Stimulated activated CD4-positive, alpha-beta T cell treated with anti-CD3 and anti-CD28 coated beads, Interleukin-12 subunit alpha, Interleukin-12 subunit beta, amount 100 ng/mL, for 4 hours (primary cell): ENCODE measurements at regions not wholly inside any gene's neighbourhood (a gene's known extent, or its start where the extent isn't known, plus 50 kb on each side); places are given as distances from the start of the nearest gene placed in this dataset.

ENCODE experiments used
- DNase-seq: peaks from one replicate; pipeline ENCODE4 v3.0.0-alpha.2; 2020

DNA sequence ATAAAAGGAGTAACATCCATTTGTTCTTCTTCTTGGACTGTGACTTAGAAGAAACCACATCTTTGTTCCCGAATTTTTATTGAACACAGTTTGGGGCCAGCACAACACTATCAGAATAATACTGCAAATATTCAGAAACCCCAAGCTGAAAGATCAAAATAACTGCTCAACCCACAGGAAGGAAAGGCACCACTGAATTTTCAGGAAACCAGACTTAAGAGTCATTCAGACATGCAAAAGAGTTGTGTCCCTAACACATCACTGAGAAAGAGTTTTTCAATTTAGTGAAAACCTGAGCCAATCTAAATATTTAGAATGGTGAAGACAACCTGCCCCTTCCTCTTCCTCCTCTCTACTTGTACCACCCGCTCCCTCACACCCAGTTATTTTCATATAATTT is 295.0 kb upstream of the RORA start:
- DNase-seq, result no peak

DNA sequence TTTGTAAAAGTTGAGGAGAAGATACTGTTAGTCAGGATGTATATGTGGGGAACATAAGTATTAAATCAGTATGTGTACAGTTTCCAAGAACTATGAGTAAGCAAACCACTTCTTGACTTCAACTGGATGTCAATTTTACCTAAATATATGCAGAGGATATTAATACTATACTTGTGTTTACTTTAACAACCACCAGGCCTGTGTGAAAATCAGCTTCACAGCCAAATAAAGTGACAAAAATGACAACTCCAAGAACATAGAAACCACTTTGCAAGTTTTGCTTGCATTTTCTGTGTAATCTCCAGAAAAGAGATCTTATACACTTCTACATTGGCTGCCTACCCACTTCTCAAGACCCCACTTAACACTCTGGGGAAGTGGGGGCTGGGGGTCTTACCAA is 293.3 kb upstream of the RORA start:
- DNase-seq, result no peak

DNA sequence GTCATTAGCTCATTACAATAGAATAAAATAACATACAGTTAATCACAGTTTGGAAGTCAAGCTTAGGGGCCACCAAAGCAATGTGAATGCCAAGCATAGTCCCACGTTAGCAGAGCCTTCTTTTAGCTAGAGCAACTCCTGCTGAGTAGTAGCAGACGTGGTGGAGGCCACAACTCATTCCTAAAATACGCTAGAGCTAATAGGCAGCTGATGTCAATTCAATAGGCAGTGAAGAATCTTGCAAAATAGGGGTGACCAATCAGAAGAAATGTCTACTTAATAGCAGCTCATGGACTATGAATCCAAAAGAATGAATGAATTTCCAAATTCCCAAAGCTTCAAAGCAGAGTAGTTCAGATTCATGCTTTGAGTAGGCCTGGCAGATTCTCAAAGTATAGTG is 292.9 kb upstream of the RORA start:
- DNase-seq, result no peak

DNA sequence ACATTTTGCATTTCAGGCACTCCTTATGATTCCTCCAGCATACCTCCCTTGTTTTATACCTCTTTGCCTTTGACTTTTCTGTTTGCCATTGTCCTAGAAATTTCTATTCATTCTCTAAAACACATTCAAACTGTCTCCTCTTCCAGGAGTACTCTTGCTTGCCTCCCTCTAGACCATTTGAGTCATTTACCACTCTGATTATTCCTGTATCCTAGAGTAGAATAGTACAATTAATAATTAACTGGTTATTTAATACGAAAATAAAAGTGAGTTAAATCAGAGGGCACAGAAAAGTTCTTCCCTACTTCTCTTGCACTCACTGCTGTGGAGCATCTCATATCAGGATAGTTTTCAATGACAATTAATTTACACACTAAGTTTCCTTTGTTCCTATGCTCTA is 290.2 kb upstream of the RORA start:
- no peak for DNase-seq

DNA sequence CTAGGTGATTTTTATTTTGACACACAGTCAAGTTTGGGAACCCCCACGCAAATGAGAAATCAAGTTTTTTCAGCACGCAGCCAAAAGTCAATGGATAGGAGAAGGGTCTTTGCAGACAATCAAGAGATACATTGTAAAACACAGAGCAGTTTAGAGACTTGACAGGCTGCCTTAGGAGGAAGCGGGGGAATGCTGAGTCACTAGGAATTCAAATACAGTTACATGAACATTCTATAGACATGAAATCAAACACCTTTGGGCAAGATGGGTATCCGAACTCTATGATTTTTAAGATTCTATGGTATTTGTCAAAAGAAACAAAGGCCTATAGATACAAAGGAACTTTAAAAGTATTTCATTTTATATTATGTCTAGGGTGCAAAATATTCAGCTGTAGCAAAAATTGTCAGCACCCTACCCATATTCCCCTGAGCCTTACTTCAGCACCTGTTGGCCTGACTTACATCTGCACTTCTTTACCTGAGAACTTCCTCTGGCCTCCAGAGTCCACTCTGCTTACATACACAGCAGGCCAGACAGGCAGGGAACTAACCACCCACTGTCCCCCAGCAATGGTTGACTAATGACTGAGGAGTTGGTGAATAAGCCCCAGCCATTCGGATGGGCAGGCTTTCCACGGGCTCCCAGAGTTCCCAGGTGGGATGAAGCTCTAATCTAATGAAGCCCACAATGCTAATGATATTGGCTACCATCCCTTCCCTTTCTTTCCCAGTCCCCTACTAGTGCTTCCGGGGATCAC is 289.3 kb upstream of the RORA start:
- DNase-seq, result no peak

DNA sequence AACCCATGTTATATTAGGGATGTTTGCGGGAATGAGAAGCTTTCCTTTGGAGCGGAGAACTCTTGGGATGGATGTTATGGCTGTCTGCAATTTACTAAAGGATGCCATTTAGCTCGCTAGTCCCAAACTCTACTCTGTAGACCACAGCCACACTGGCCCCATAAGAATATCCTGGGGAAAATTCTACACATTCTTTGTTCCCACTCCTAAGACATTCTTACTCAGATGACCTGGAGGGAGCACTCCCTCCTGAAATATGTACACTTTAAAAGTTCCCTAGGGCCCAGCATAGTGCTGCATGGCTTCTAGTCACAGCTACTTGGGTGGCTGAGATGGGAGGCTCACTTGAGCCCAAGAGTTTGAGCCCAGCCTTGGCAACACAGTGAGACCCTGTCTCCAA is 288.7 kb upstream of the RORA start:
- DNase-seq, result no peak

DNA sequence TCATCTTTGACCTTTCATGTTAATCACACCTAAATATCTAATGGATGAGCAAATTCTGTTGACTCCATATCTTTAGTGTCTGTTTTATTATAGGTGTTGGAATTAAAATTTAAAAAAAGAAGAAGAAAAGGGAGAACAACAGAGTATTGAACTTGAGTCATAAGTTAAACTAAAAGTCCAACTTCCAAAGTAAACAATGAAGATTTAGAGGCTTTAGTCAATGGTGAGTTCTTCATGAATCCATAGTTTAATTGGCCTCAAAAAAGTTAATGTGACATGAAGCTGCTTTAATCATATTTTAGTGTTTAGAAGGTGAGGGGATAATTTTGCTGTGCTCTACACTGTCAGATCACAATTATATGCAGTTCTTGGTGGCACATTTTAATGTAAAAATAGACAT is 288.2 kb upstream of the RORA start:
- DNase-seq, result no peak

DNA sequence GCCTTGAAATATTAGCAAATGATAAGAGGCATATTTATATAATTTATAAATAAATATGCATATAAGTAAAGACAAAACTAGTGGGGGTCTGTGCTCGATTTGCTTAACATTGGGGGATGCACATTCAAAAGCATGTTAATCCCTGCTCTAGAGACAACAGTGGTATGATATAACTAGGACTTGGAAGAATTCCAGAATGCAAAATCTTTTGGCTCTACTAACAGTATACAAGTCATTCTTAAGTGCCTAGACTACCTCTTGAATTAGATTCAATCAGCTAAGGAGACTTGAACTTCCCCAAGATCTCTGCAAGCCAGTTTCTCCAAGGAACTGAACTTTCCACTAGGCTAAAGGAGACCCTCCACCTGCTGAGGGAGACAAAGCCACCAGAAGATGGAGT is 282.7 kb upstream of the RORA start:
- DNase-seq, result no peak

DNA sequence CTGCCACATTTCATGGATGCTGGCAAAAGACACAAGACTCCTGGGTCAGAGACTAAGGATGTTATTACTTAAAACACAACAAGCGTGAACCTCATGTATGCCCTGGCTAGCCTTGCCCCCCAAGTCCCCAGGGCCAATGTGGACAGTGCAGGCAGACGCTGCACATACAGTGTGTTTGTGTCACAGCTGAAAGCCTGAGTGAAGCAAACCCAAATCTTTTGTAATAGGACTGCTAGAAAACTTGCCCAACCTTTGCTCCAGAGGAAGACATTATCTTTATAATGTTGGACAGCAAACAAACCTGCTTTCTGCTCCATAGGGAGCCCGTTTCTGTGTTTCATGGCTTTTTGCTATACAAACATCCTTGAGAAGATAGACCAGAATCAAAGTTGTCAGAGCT is 282.0 kb upstream of the RORA start:
- DNase-seq, result no peak

DNA sequence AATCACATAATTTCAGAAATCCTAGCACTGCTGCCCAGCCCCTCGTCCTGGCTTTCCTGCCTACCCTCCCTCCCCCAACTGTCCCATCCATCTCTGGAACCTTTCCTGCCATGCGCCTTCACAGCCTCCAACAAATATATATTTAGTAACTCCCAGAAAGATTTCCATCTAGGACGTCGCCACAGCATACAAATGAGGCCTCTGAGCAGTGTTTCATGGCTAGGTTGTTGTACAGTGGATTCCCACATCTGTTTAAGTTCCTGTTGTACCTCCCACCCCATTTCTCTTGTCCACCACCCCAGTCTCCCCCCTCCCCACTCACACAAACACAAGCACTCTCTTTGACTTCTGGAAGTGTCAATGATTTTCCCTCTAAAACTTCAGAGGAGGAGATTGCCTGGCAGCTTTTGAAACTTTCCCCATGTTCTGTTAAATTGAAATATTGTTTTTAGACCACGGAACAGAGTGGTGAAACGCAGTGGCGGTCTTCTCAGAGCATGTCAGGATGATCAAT is 280.3 kb upstream of the RORA start:
- DNase-seq, result no peak

DNA sequence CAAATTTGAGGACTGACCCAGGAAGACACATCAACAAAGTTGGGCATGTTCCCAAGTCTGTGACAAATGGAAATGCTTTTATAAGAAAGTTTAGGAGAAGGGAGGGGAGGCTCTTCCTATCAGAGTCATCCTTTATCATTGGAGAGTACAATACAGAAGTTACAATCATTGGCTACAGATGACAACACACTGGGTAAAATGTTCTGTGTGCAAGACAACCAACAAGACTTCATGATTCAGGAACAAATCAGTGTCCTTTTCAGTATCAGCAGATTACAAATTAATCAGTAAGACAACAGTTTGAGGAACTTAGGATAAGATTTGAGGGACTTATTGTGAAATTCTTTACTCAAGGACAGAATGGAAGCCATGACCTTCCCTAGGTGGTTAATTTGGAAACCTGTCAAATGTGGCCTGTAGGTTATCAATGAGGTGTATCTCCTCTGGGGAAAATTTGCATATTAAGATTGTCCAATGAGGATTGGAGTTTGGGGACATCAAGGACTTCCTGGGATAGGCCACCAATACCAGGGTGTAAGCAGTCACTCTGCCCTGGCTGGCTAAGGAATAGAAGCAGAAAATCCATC is 274.4 kb upstream of the RORA start:
- no peak for DNase-seq

DNA sequence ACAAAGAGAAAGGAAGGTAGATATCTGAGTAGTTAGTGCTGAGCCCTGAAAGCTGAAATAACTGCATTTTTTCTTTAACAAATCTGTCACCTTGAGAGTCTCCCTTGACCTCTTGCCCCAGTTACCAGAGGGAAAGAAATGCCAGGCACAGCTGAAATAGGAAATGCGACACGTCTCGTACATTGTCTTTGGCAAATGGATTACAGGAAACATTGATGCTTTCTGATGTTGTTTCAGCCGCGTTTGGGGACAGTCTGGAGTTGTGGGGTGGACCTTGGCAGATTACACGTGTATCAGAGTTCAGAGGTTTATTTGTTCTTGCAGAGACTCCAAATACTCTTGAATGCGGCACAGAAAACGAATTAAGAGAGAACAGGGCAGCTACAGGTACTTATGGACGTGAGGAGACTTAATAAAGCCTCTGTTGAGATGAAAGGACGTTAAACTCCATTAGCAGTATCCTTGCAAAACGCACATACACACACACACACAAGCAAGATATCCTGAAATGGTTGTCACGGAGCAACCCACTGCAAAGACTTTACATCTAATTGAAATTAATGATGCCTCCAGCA is 272.8 kb upstream of the RORA start:
- no peak for DNase-seq

DNA sequence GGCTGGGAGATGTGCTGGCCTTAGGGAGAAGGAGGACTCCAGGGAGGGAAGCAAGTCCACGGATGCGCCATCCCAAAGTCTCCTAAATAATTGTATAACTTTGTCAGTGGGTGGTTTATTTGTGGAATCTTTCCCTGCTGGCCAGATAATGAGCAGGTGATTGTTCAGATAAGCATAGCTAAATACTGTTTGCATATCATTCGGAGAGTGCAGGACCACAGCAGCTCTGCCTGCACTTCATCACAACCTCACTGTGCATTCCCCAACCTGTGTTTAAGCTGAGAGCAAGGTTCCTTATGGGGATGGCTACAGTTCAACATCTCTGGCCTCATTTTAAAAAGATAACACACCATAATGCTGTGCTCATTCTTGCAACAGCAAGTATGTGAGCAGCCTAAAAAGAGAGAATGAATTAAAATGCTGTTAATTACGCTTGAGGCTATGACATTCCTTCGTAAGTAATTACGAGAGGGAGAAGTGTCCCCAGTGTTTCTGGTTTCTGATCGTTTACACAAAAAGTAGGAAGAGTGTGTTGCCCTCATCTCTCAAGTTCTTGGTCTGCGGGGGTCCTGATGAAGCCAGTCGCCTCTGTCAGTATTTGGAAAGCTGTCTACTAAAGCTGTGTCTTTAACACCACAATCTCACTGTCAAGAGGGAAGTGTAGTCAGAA is 272.0 kb upstream of the RORA start:
- no peak for DNase-seq

DNA sequence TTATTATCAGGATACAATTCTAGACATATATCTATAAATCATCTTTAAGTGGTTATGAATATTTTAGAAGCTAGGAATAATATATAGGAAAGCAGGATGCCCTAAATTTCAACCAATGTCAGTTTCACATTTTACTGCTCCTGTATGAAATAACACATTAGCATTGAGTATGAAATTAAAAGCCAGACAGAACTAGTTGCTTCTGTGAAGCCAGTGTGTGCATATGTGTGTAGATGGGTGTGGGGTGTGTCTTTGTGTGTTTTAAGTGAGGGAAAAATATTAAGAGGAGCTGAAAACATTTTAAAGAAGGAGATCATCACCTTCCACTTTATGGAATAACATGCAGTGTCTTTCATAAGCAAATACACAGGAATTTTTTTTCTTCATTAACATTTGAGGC is 271.4 kb upstream of the RORA start:
- DNase-seq, result no peak

DNA sequence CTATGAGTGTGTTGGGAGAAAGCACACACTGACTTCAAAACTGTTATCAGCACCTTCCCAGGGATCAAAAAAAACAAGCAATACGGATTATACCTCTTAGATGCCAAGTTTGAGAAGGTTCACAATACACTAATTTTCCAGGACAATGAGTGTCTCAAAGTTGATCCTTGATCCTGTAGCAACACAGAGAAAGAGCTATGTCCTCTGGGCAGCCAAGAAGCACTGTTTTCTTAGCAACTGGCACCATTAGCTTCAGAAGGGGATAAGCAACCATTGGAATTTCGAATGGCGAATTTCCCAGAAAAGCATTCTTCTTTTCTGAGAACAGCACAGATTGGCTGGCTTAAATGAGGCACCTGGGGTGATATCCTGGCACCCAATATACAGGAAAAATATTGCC is 270.3 kb upstream of the RORA start:
- DNase-seq, result no peak

DNA sequence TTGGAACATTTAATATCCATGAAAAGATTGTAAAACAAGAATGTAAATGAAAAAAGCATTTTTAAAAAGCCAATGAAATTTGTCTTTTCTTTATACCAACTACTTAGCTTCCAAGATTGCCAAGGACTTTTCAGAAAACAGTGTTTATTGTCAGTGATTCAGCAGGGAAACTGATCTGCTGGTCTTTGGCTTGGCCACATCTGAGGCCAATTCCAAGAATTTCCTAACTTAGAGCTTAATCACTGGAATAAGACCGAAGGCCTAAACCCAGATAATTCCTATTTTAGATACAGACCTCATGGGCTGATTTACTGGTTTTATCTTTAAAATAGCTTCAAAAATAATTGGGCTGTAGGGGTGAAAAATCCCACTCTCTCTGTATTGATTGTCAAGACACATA is 260.5 kb upstream of the RORA start:
- no peak for DNase-seq

DNA sequence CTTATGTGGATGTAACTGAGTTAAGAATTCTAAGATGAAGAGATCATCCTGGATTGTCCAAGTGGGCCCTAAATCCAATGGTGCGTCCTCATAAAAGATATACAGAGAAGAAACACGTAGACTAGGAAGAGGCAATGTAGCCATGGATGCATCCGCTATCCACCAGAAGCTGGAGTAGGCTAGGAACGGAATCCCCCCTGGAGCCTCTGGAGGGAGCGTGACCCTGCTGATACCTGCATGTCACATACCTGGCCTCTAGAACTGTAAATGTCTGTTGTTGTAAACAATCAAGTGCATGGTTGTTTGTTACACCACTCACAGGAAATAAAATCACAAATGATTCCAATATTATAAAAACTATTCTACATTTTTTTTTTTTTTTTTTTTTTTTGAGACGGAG is 254.5 kb upstream of the RORA start:
- no peak for DNase-seq

DNA sequence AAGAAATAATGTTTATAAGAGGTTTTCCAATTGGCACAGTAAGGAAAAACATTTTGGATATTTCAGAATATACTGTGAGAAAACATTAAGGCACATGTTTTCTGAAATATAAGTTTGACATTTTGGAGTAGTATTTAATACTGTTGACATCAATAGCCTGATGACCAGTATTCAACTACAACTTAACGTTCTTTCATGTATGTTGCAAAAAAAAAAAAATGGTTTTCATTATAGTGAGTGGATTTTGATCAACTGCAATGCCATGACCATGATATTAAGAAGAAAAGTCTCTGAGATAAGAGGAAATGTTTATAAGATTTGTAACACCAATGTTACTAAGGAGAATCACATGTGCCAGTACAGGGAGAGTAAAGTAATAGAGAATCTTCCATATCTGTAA is 252.8 kb upstream of the RORA start:
- no peak for DNase-seq

DNA sequence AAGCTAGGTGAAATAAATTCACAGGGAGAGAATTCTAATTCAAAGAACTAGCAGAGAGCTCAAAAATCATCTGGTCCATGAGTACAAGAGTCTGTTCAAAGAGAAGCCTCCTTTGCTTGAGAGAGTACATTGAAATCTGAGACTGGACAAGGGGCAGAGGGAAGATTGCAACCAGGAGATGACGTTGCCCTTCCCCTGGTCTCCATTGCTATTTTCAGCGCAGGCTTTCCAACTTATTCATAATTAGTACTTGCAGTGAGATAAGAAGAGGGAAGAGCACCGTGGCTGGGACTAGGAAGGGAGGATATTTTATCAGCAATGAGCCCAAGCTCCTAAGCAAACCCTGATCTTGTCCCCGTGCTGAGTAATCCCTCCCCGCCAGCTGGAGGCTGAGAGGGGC is 251.8 kb upstream of the RORA start:
- DNase-seq, result no peak

DNA sequence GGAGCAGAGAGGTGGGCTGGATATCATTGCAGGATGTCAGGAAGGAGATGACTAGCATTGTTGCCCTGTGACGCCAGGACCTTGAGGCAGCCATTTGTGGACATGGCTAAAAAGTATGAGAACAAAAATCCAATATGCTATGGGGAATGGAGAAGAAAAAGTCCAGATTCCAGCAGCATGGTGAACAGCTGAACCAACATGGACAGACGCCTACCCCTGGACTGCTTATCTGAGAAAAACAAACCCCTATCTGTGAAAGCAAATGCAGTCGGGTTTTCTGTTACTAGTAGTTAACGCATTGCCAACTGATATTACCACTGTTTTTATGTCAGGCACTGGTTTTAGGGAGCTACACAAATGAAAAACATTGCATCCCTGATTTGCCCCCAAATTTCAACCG is 251.2 kb upstream of the RORA start:
- DNase-seq, result no peak

DNA sequence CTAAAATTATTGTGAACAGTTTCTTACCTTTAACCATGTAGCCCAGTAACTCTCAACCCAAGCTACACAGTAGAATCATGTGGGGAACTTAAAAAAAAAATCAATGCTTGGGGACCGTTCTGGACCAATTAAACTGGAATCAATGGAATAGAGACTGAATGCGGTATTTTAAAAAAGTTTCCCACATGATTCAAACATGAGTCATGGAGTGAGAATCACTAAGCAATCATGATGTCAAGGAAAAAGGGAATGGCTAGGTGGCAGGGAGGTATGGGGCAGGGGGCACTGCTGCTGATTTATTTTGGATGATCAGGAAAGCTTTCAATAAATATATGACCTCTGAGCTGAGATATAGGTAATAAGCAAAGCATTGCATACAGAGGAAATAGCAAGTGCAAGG is 250.5 kb upstream of the RORA start:
- no peak for DNase-seq

DNA sequence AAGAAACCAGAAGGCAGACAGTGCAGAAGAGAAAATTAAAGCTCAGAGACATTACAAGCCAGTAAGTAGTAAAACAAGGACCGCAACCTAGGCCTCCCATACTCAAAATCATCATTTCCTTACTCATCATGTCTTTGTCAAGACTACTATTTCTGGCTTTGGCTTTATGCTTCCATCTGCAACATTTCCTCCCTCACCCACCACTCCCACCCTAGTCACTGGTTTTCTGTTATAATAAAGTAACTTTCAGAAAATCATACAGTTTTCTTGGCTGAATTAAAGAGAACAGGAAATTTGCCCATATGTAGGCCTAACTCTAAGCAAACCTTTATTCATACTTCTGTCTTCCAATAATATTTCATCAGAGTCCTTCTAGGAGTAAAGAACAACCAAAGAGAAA is 247.6 kb upstream of the RORA start:
- DNase-seq, result no peak

DNA sequence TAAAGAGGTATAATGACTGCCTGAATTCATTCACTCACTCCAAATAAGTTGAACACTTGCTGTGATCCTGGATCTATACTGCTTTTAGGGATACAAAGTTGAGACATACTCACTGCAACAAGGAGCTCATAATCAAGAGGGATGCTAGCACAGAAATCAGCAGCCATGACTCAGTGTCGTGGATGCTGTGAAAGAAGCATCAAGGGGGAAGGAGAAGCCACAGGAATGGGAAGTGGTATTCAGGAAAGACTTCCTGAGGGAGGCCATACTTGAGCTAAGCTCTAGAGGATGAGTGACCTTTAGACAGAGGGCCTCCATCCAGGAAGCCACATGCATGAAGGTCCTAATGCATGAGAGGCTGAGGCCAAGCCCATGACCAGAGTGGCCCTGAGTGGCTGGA is 245.7 kb upstream of the RORA start:
- DNase-seq, result no peak

DNA sequence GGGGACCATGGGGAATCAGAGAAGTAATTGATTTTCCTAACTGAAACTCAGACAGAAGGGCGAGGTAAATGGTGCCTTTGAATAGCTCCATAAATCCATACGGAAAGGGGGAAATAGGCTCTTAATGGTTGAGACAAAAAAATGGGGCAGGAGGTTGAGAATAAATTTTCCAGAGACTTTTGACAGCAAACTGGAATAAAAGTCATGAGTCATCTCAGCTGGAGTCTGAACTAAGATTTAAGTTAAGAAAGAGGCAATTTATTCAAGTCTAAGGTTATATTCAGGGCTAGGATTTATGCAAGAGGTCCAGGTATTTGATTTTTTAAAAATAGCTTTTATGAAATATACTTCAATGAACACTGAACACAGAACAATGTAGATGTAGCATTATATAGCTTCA is 238.7 kb upstream of the RORA start:
- no peak for DNase-seq
